ENCODE measurements at regions not wholly inside any gene's neighbourhood (a gene's known extent, or its start where the extent isn't known, plus 50 kb on each side); places are given as distances from the start of the nearest gene placed in this dataset.

DNA sequence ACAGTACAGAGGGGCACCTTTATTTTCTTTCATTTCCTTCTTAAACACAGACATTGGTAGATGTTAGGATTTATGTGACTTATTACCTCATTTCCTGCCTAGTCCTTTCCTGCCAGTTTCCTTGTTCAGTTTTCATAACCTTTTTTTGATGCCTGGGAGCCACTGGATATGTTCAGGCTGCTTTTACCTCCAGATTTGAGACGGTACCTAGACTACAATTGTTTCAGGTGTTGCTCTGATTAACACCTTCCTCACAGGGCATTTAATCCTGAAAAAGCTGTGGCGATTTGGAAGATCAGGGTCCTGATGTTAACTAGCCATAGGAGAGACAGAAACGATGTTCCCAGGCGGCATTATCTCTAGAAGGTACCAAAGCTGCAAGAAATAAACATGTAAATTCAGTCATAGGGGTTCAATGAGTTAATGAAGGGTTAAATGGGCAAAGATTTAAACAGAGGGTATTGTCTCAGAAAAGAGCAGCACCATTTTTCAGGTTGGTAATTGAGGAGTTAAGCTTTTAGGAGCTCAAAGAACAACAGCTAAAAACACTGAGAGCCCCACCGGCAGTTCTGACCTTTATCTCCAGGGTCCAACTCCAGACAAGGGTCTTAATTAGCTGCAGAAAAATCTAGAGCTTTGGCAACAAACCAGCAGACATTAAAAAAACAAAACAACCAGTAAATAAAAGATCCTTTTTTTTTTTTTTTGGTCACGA, 93.3 kb downstream of the HRH4 start:
- Histone ChIP-seq H3K4me2 (ENCODE audit: insufficient read depth in 1 of 2, low read depth in 2 of 2, low read length in 2 of 2) (no peak overlapping the region), H3K27me3 (replicated peaks in 1 of 4; ENCODE audit: control insufficient read depth in 3 of 4, extremely low read depth in 1 of 4, insufficient read depth in 3 of 4, low read length in 3 of 4) (no peaks in the 10 kb centered on the region), H4K20me1 (replicated peaks in 1 of 2; ENCODE audit: control insufficient read depth in 1 of 2, insufficient read depth in 2 of 2, low read length in 2 of 2) (no peaks in the 10 kb centered on the region), H4K8ac (ENCODE audit: extremely low read depth, insufficient read depth, low read length) (no peak overlapping the region), H2BK20ac (ENCODE audit: low read length) (no peak overlapping the region), H3K14ac (ENCODE audit: insufficient read length) (no peak overlapping the region), H2BK12ac (ENCODE audit: low read depth, low read length) (no peak overlapping the region), H4K5ac (ENCODE audit: insufficient read length, low read depth, low read length) (no peak overlapping the region), H3K18ac (ENCODE audit: extremely low read depth, low read length) (no peak overlapping the region), H3K4me3 (ENCODE audit: extremely low read depth in 1 of 4, insufficient read depth in 2 of 4, low read depth in 3 of 4, low read length in 4 of 4) (no peak overlapping the region), H3K79me1 (ENCODE audit: low read depth, low read length) (no peaks in the 10 kb centered on the region), H3K9me3 (ENCODE audit: insufficient read depth in 2 of 2, low read depth in 1 of 2, low read length in 1 of 2) (no peaks in the 10 kb centered on the region), H2BK5ac (ENCODE audit: low read depth, low read length) (no peak overlapping the region), H2BK120ac (replicated peaks; ENCODE audit: low read depth, low read length) (no peak overlapping the region), H3K36me3 (ENCODE audit: control insufficient read depth in 2 of 4, insufficient read depth in 4 of 4, low read length in 3 of 4) (no peaks in the 10 kb centered on the region), H2BK15ac (ENCODE audit: low read length) (no peak overlapping the region), H3K79me2 (ENCODE audit: control insufficient read depth in 1 of 2, insufficient read depth in 2 of 2, low read length in 2 of 2) (no peaks in the 10 kb centered on the region), H3K4me1 (replicated peaks in 1 of 4; ENCODE audit: control insufficient read depth in 3 of 4, insufficient read depth in 4 of 4, low read length in 3 of 4) (no peaks in the 10 kb centered on the region; a peak in 1 of 7 replicates), H2AK5ac (ENCODE audit: low read depth, low read length) (no peak overlapping the region), H3K27ac (ENCODE audit: low read depth, low read length) (no peak overlapping the region), H4K91ac (replicated peaks; ENCODE audit: insufficient read length, low read length) (no peak overlapping the region), H3K23ac (ENCODE audit: insufficient read length) (no peak overlapping the region), H3K23me2 (ENCODE audit: low read depth, low read length) (no peaks in the 10 kb centered on the region), H3K4ac (replicated peaks; ENCODE audit: insufficient read length, low read depth, low read length) (no peak overlapping the region), H3K9ac (replicated peaks in 1 of 4; ENCODE audit: extremely low read depth in 1 of 4, low read depth in 3 of 4, low read length in 3 of 4) (no peak overlapping the region), H3K56ac (replicated peaks; ENCODE audit: insufficient read length, low read depth, low read length) (no peak overlapping the region), H2AFZ (ENCODE audit: low read length) (peak overlapping the region; percentile 41; the same call in 1 of the 2 replicates)
- 81% methylated on average over 6 of the region's 6 CpGs; no CpG with 5 or more reads in 1 of the 2 experiments for WGBS, 2 experiments (ENCODE audit: extremely low coverage in 1 of 2, insufficient coverage in 1 of 2, insufficient read length in 1 of 2, insufficient replicate concordance in 2 of 2, low coverage in 1 of 2, low lambda C conversion rate in 2 of 2, missing lambda C conversion rate in 1 of 2)
- FAIRE-seq = no peak
- CTCF ChIA-PET (ENCODE audit: partially characterized antibody) = interaction anchor here (1.4 to 2.9 kb wide), 3 partner anchors 10 to 173 kb away, joined by 6 to 16 read pairs (median 7); no protein-coding TSS in a partner anchor
- DNase-seq (ENCODE audit: low read depth in 1 of 2, low spot score in 2 of 2) = no peak
- TF ChIP-seq TBP (IDR thresholded peaks at IDR 0.05; ENCODE audit: low read depth, low read length) = no peak
- TF ChIP-seq YY1 (IDR thresholded peaks at IDR 0.05; ENCODE audit: low read depth, low read length) = no peak
- no peak for TF ChIP-seq NRF1 (IDR thresholded peaks at IDR 0.05; ENCODE audit: low read depth, low read length)
- no peak for TF ChIP-seq RAD21 (IDR thresholded peaks at IDR 0.05 in 1 of 2, conservative IDR thresholded peaks at IDR 0.05 in 1 of 2; ENCODE audit: low read depth in 2 of 2, low read length in 2 of 2)
- TF ChIP-seq KDM5A (IDR thresholded peaks at IDR 0.05; ENCODE audit: low read length) = no peak
- no peak for TF ChIP-seq RBBP5 (IDR thresholded peaks at IDR 0.05; ENCODE audit: borderline replicate concordance, low read depth, low read length)
- TF ChIP-seq EGR1 (IDR thresholded peaks at IDR 0.05; ENCODE audit: borderline replicate concordance, low read depth, low read length) = no peak
- TF ChIP-seq SIX5 (IDR thresholded peaks at IDR 0.05; ENCODE audit: low read depth, low read length) = no peak
- POLR2A ChIA-PET (ENCODE audit: partially characterized antibody) = no interaction called here
